Pancreas (tissue), 10 donors: ENCODE measurements at regions not wholly inside any gene's neighbourhood (a gene's known extent, or its start where the extent isn't known, plus 50 kb on each side); places are given as distances from the start of the nearest gene placed in this dataset.

Experiments used
- ATAC-seq, 4 donors: fragments of 200-7000 bp; cut with Tn5 transposase; one replicate each; pipeline versions ENCODE4 v1.8.0 to v1.9.1; 2020; ENCODE audit warnings: mild to moderate bottlenecking in 4 of 4, moderate library complexity in 4 of 4
- DNase-seq, 6 donors: peaks; one replicate each; pipeline ENCODE4 v3.0.0-alpha.2; 2020
- FAIRE-seq: peaks from 2 replicates; lab custom pipeline; 2012; peaks lifted over from hg19 to GRCh38; lab: Jason Lieb, UNC
- H3K27ac ChIP-seq, 4 donors: fragments of 200-600 bp; sonication (generic); 1 replicate in 3 of 4; 2 replicates in 1 of 4; pipeline versions ENCODE4 v1.5.0 to v1.8.0; 2020
- H3K27me3 ChIP-seq, 4 donors: fragments of 200-600 bp; one replicate each; pipeline ENCODE4 v1.8.0; 2021
- H3K36me3 ChIP-seq, 3 donors: fragments of 200-600 bp; sonication (generic) in 1 of 3; one replicate each; pipeline versions ENCODE4 v1.5.0 to v1.8.0; 2020 to 2021
- H3K4me1 ChIP-seq, 3 donors: fragments of 200-600 bp; one replicate each; pipeline ENCODE4 v1.8.0; 2021
- H3K4me3 ChIP-seq, 4 donors: fragments of 200-600 bp; sonication (generic) in 2 of 4; one replicate each; pipeline versions ENCODE4 v1.5.0 to v1.8.0; 2020 to 2021
- H3K9me3 ChIP-seq, 4 donors: fragments of 200-600 bp; one replicate each; pipeline ENCODE4 v1.8.0; 2021
- CTCF ChIP-seq, 4 donors: fragments of 200-600 bp; sonication (generic) in 3 of 4; IDR thresholded peaks; one replicate each; pipeline versions ENCODE4 v1.5.0 to v1.8.0; 2021; ENCODE audit warnings: antibody characterized with exemption in 4 of 4
- WGBS, 2 donors: extraction: QIAGEN DNeasy Blood & Tissue Kit; methylation state at CpG; one replicate each; pipeline ENCODE4 v1.1.7; 2013; 5-methylcytosine and 5-hydroxymethylcytosine counted together
- intact Hi-C, 3 donors: fragments of 100-400 bp; cut with DNase I; formaldehyde crosslinking; loops; one replicate each; pipeline versions ENCODE4 v1.11.1 to v1.14.2; 2022
- donor health status: healthy with polysubstance abuse.
- donor health status: DM: no; HTN: no; CAD: no; lungs with moderate emphysema.
- donor health status: DM: no; HTN: no; CAD: no.
- donor health status: control.
- donor health status: control.
- donor health status: Bipolar disorder and iron deficiency.
- donor health status: DM: yes; HTN: yes; CAD: no.
- donor health status: DM: no; HTN: no; CAD: no.
- donor health status: DM: no; HTN: no; CAD: no.
- donor health status: DM: yes; HTN: yes; CAD: no.

GRCh38 chr17:68750208-68750562 lies 149.0 kb upstream of the FAM20A start:
- intact Hi-C loops: no loop called here

GRCh38 chr17:68749349-68750207 lies 148.4 kb upstream of the FAM20A start:
- WGBS, 2 donors: 58 to 63% methylated on average over 12 of the region's 12 CpGs
- H3K27me3 ChIP-seq: no peaks in the 10 kb centered on the region
- H3K36me3 ChIP-seq: no peaks in the 10 kb centered on the region
- DNase-seq: no peak
- TF ChIP-seq CTCF (IDR thresholded peaks at IDR 0.05): no peak
- ATAC-seq: no peak
- no peak overlapping the region for H3K27ac ChIP-seq
- no peaks in the 10 kb centered on the region for H3K9me3 ChIP-seq
- intact Hi-C loops: no loop called here
- H3K4me3 ChIP-seq: no peak overlapping the region
- H3K4me1 ChIP-seq: no peaks in the 10 kb centered on the region
- FAIRE-seq: no peak

More at GRCh38 chr17:68750208-68750562, 149.0 kb upstream of the FAM20A start:
- Histone ChIP-seq H3K4me3 (no peak overlapping the region), H3K27ac (no peak overlapping the region), H3K36me3 (no peaks in the 10 kb centered on the region), H3K4me1 (no peaks in the 10 kb centered on the region), H3K27me3 (no peaks in the 10 kb centered on the region), H3K9me3 (no peaks in the 10 kb centered on the region)
- DNase-seq: no peak
- ATAC-seq: no peak
- 76 to 85% methylated on average over 6 of the region's 6 CpGs for WGBS, 2 donors
- no peak for TF ChIP-seq CTCF (IDR thresholded peaks at IDR 0.05)
- FAIRE-seq: no peak

GRCh38 chr17:68748381-68748780 lies 147.2 kb upstream of the FAM20A start:
- no peak for TF ChIP-seq CTCF (IDR thresholded peaks at IDR 0.05)
- Histone ChIP-seq H3K36me3 (no peaks in the 10 kb centered on the region), H3K9me3 (no peaks in the 10 kb centered on the region), H3K4me3 (no peak overlapping the region), H3K4me1 (no peaks in the 10 kb centered on the region), H3K27ac (no peak overlapping the region), H3K27me3 (no peaks in the 10 kb centered on the region)
- 86 to 90% methylated on average over 2 of the region's 2 CpGs for WGBS, 2 donors
- FAIRE-seq: no peak
- ATAC-seq: no peak
- DNase-seq: no peak
- intact Hi-C loops: no loop called here

GRCh38 chr17:68740555-68741447 lies 139.6 kb upstream of the FAM20A start:
- DNase-seq (no peak), ATAC-seq (no peak), FAIRE-seq (no peak)
- intact Hi-C loops: no loop called here
- H3K9me3 ChIP-seq: no peaks in the 10 kb centered on the region
- no peaks in the 10 kb centered on the region for H3K27me3 ChIP-seq
- no peak overlapping the region for H3K27ac ChIP-seq
- 84 to 93% methylated on average over 8 of the region's 8 CpGs for WGBS, 2 donors
- TF ChIP-seq CTCF (IDR thresholded peaks at IDR 0.05): no peak
- H3K4me3 ChIP-seq: no peak overlapping the region
- H3K4me1 ChIP-seq: peaks cover 0 to 11% (median 11%) of the 10 kb centered on the region in 3 donors
- no peaks in the 10 kb centered on the region for H3K36me3 ChIP-seq
